K562 (cell line): ENCODE measurements at regions not wholly inside any gene's neighbourhood (a gene's known extent, or its start where the extent isn't known, plus 50 kb on each side); places are given as distances from the start of the nearest gene placed in this dataset.

Source experiments
- ATAC-seq: fragments of 200-7000 bp; cut with Tn5 transposase; 3 replicates; pipeline ENCODE4 v1.9.1; 2020; ENCODE audit warnings: moderate library complexity
- BruUV-seq: library from RNA; stranded (reverse); fragments of 400-500 nt; replicated peaks from 2 replicates; lab custom pipeline; 2021; lab: Mats Ljungman, UMichigan
- CTCF ChIA-PET: fragments of 300-600 bp; formaldehyde crosslinking; extraction: SDS; loops from one replicate; lab custom pipeline; 2021; ENCODE audit warnings: low intra/inter-chr PET ratio; lab: Yijun Ruan, JAX
- POLR2A ChIA-PET: fragments of 300-600, 350-650 bp; sonication (Branson Sonifier 250); formaldehyde crosslinking; extraction: SDS; loops from one replicate; lab custom pipeline; 2021; ENCODE audit warnings: antibody characterized with exemption, inconsistent platforms; lab: Yijun Ruan, JAX
- DNase-seq, 4 experiments: peaks; one replicate each; pipeline versions ENCODE4 v3.0.0 to v3.0.0-alpha.2; 2011 to 2018; ENCODE audit warnings: low spot score in 3 of 4, mixed read lengths in 3 of 4; ENCODE audit errors: extremely low read depth in 1 of 4
- FAIRE-seq: peaks from 2 replicates; lab custom pipeline; 2011; peaks lifted over from hg19 to GRCh38; lab: Jason Lieb, UNC
- H2AFZ ChIP-seq: 2 replicates; pipeline ENCODE4 v1.6.0; 2011; ENCODE audit warnings: low read depth, low read length, control low read depth, inconsistent platforms
- H3K27ac ChIP-seq: fragments of 200-600 bp; 3 replicates; pipeline ENCODE4 v1.8.0; 2011; ENCODE audit warnings: low read depth, mild to moderate bottlenecking, control low read depth, inconsistent platforms, low read length, moderate library complexity, mixed read lengths; ENCODE audit errors: extremely low read depth
- H3K27me3 ChIP-seq, 2 experiments: fragments of 300-600 bp in 1 of 2; 2 replicates in 1 of 2; 3 replicates in 1 of 2; pipeline versions ENCODE4 v1.6.0 to v1.8.0; 2011; ENCODE audit warnings: inconsistent platforms in 2 of 2, low read length in 2 of 2, mild to moderate bottlenecking in 1 of 2, mixed read lengths in 1 of 2, moderate library complexity in 1 of 2; ENCODE audit not compliant: control insufficient read depth in 2 of 2, insufficient read depth in 2 of 2
- H3K36me3 ChIP-seq: fragments of 300-600 bp; 3 replicates; pipeline ENCODE4 v1.8.0; 2011; ENCODE audit warnings: mild to moderate bottlenecking, low read length, inconsistent platforms; ENCODE audit not compliant: control insufficient read depth, insufficient read depth
- H3K4me1 ChIP-seq, 2 experiments: fragments of 200-600 bp in 1 of 2; replicated peaks in 1 of 2; 2 replicates in 1 of 2; 3 replicates in 1 of 2; pipeline versions ENCODE4 v1.5.1 to v1.8.0; 2011; ENCODE audit warnings: inconsistent platforms in 2 of 2, low read length in 2 of 2, mild to moderate bottlenecking in 1 of 2, mixed read lengths in 1 of 2, moderate library complexity in 1 of 2; ENCODE audit not compliant: control insufficient read depth in 2 of 2, insufficient read depth in 2 of 2
- H3K4me2 ChIP-seq: 2 replicates; pipeline ENCODE4 v1.6.1; 2011; ENCODE audit warnings: low read length, control low read depth, inconsistent platforms, mixed read lengths; ENCODE audit not compliant: insufficient read depth
- H3K4me3 ChIP-seq: fragments of 200-600 bp; sonication (generic), shearing (Covaris generic); 2 replicates; pipeline ENCODE4 v1.5.1; 2016; ENCODE audit warnings: control low read depth, inconsistent platforms
- H3K79me2 ChIP-seq: fragments of 200-600 bp; 3 replicates; pipeline ENCODE4 v1.8.0; 2011; ENCODE audit warnings: low read length, inconsistent platforms; ENCODE audit not compliant: control insufficient read depth, insufficient read depth
- H3K9ac ChIP-seq, 2 experiments: 2 replicates each; pipeline versions ENCODE4 v1.6.0 to v1.6.1; 2011; ENCODE audit warnings: low read depth in 2 of 2, low read length in 2 of 2, control low read depth in 1 of 2, inconsistent platforms in 1 of 2, mild to moderate bottlenecking in 1 of 2, mixed read lengths in 1 of 2; ENCODE audit not compliant: insufficient read depth in 1 of 2
- H3K9me1 ChIP-seq: one replicate; pipeline ENCODE4 v1.6.0; 2011; ENCODE audit warnings: inconsistent platforms, mild to moderate bottlenecking, low read length, moderate library complexity; ENCODE audit not compliant: control insufficient read depth, insufficient read depth
- H3K9me3 ChIP-seq: replicated peaks from 2 replicates; pipeline ENCODE4 v1.5.1; 2011; ENCODE audit warnings: low read depth, low read length, inconsistent platforms; ENCODE audit not compliant: control insufficient read depth, insufficient read depth
- H4K20me1 ChIP-seq: replicated peaks from 2 replicates; pipeline ENCODE4 v1.6.1; 2011; ENCODE audit warnings: low read length, inconsistent platforms, mixed read lengths; ENCODE audit not compliant: control insufficient read depth, insufficient read depth
- DACH1 ChIP-seq: fragments of 450-650 bp; IDR thresholded peaks from 2 replicates; pipeline ENCODE4 v1.6.1; 2018; ENCODE audit not compliant: partially characterized antibody
- E2F5 ChIP-seq: sonication (generic); formaldehyde crosslinking; IDR thresholded peaks from 2 replicates; pipeline ENCODE4 v1.8.0; 2022; ENCODE audit warnings: mild to moderate bottlenecking, missing genetic modification reagents
- PBX2 ChIP-seq, 2 experiments: IDR thresholded peaks in 1 of 2; conservative IDR thresholded peaks in 1 of 2; 2 replicates each; pipeline ENCODE4 v1.6.1; 2016; ENCODE audit warnings: low read depth in 2 of 2, mild to moderate bottlenecking in 1 of 2, missing compliant biosample characterization in 1 of 2, missing genetic modification characterization in 1 of 2, moderate library complexity in 1 of 2
- POLR2B ChIP-seq: fragments of 450-650 bp; IDR thresholded peaks from 2 replicates; pipeline ENCODE4 v1.6.1; 2018; ENCODE audit warnings: low read depth; ENCODE audit not compliant: partially characterized antibody
- ZNF217 ChIP-seq: sonication (generic); formaldehyde crosslinking; IDR thresholded peaks from 2 replicates; pipeline ENCODE4 v1.8.0; 2022; ENCODE audit warnings: mild to moderate bottlenecking, missing genetic modification reagents
- ZNF384 ChIP-seq: IDR thresholded peaks from 2 replicates; pipeline ENCODE4 v1.6.1; 2012; ENCODE audit warnings: low read depth, low read length, improper control_type of control experiment
- ZNF668 ChIP-seq: fragments of 250-450 bp; sonication (Bioruptor Pico); IDR thresholded peaks from 2 replicates; pipeline ENCODE4 v1.8.0; 2022; ENCODE audit warnings: mild to moderate bottlenecking, inconsistent platforms
- ZNF699 ChIP-seq: fragments of 250-450 bp; sonication (Bioruptor Pico); IDR thresholded peaks from 2 replicates; pipeline ENCODE4 v1.8.0; 2021; ENCODE audit warnings: mild to moderate bottlenecking, moderate library complexity; ENCODE audit not compliant: insufficient replicate concordance
- ZNF780A ChIP-seq: fragments of 250-450 bp; sonication (Bioruptor Pico); IDR thresholded peaks from 2 replicates; pipeline ENCODE4 v1.5.0; 2021; ENCODE audit warnings: mild to moderate bottlenecking
- ZNF79 ChIP-seq: fragments of 250-450 bp; sonication (Bioruptor Pico); IDR thresholded peaks from 2 replicates; pipeline ENCODE4 v1.4.0; 2020; ENCODE audit warnings: low read depth, mild to moderate bottlenecking, moderate library complexity
- WGBS: fragments of 100-300 bp; shearing (Covaris generic); methylation state at CpG from one replicate; pipeline ENCODE4 v1.1.6; 2016; ENCODE audit warnings: low coverage, mixed read lengths; ENCODE audit not compliant: insufficient coverage; ENCODE audit errors: missing lambda C conversion rate; 5-methylcytosine and 5-hydroxymethylcytosine counted together
- in situ Hi-C: fragments of 300-500 bp; cut with MboI; formaldehyde crosslinking; loops from 4 replicates; pipeline ENCODE4 v1.15.0; 2018; ENCODE audit warnings: inconsistent platforms, mixed read lengths
- intact Hi-C: fragments of 100-400 bp; cut with micrococcal nuclease; formaldehyde crosslinking; loops from 2 replicates; pipeline ENCODE4 v1.14.2; 2022
- TF ChIP-seq, protein P1 (sequence below), 2 experiments: IDR thresholded peaks; 2 replicates each; pipeline ENCODE4 v1.6.1; 2011; ENCODE audit warnings: borderline replicate concordance in 1 of 2, control low read depth in 1 of 2, low read depth in 1 of 2, low read length in 1 of 2, mild to moderate bottlenecking in 1 of 2, mixed read lengths in 1 of 2, moderate library complexity in 1 of 2; ENCODE audit not compliant: insufficient read depth in 1 of 2, insufficient read length in 1 of 2, poor library complexity in 1 of 2, severe bottlenecking in 1 of 2; ENCODE audit errors: extremely low read depth in 1 of 2

DNA sequence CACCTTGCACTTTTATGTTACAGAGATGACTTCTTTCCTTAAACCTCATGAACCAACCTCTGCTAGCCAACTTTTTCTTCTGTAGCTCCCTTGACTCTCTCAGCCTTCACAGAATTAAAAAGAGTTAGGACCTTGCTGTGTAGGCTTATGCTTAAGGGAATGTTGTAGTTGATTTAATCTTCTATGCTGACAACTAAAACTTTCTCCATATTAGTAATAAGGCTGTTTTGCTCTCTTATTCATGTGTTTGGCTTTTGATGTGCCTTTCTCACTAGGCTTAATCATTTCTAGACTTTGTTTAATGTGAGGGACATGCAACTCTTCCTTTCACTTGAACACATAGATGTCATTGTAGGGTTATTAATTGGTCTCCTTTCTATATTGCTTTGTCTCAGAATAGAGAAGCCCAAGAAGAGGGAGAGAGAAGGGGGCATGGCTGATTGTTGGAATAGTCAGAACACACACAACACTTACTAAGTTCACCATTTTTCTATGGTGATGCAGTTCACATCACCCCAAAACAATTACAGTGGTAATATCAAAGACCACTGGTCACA, 509.5 kb downstream of the UQCRFS1 start:
- TF ChIP-seq ZNF79 (no peak), E2F5 (CRISPR knock-in tag) (no peak), ZNF217 (no peak), DACH1 (no peak)
- Histone ChIP-seq H3K9me3 (no peaks in the 10 kb centered on the region), H3K36me3 (no peaks in the 10 kb centered on the region), H3K27ac (no peak overlapping the region), H4K20me1 (no peaks in the 10 kb centered on the region), H3K9me1 (no peaks in the 10 kb centered on the region), H3K4me1 (no peaks in the 10 kb centered on the region), H3K79me2 (no peaks in the 10 kb centered on the region), H3K9ac (no peak overlapping the region), H3K27me3 (no peaks in the 10 kb centered on the region), H3K4me3 (no peak overlapping the region), H3K4me2 (no peak overlapping the region), H2AFZ (no peak overlapping the region)
- in situ Hi-C loops, result loop anchor here (25.0 kb wide), 1 partner anchor 466 kb away; no protein-coding TSS in a partner anchor
- intact Hi-C loops, result no loop called here
- ChIA-PET POLR2A (no interaction called here), CTCF (no interaction called here)
- no peak for DNase-seq
- ATAC-seq, result no peak
- FAIRE-seq, result no peak
- no TSS peak for BruUV-seq

GRCh38 chr19:28701491-28701890, 511.5 kb downstream of the UQCRFS1 start:
- Histone ChIP-seq H3K9ac (no peak overlapping the region), H3K9me1 (no peaks in the 10 kb centered on the region), H3K9me3 (no peaks in the 10 kb centered on the region), H3K4me1 (no peaks in the 10 kb centered on the region), H3K27me3 (no peaks in the 10 kb centered on the region), H3K27ac (no peak overlapping the region), H2AFZ (no peak overlapping the region), H4K20me1 (no peaks in the 10 kb centered on the region), H3K79me2 (no peaks in the 10 kb centered on the region), H3K36me3 (no peaks in the 10 kb centered on the region), H3K4me3 (no peak overlapping the region), H3K4me2 (no peak overlapping the region)
- ATAC-seq, result no peak
- FAIRE-seq, result no peak
- in situ Hi-C loops (loop anchor here (25.0 kb wide), 1 partner anchor 464 kb away; no protein-coding TSS in a partner anchor), intact Hi-C loops (no loop called here)
- no peak for DNase-seq
- ChIA-PET CTCF (no interaction called here), POLR2A (no interaction called here)
- no TSS peak for BruUV-seq
- 50% methylated on average over 1 of the region's 1 CpG for WGBS
- TF ChIP-seq ZNF384, result no peak
- no peak for TF ChIP-seq ZNF699 (CRISPR knock-in tag)
- TF ChIP-seq, protein P1, sequence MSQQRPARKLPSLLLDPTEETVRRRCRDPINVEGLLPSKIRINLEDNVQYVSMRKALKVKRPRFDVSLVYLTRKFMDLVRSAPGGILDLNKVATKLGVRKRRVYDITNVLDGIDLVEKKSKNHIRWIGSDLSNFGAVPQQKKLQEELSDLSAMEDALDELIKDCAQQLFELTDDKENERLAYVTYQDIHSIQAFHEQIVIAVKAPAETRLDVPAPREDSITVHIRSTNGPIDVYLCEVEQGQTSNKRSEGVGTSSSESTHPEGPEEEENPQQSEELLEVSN (IDR thresholded peaks at IDR 0.05; ENCODE audit: borderline replicate concordance in 1 of 2, extremely low read depth in 1 of 2, insufficient read depth in 1 of 2, insufficient read length in 1 of 2, low read depth in 1 of 2, low read length in 1 of 2, poor library complexity in 1 of 2, severe bottlenecking in 1 of 2), result no peak
- no peak for TF ChIP-seq PBX2 (CRISPR knock-in tag; IDR thresholded peaks at IDR 0.05; ENCODE audit: low read depth)
- TF ChIP-seq PBX2 (tag; conservative IDR thresholded peaks at IDR 0.05; ENCODE audit: low read depth), result no peak
- no peak for TF ChIP-seq ZNF780A (CRISPR knock-in tag)
- TF ChIP-seq POLR2B, result no peak
- no peak for TF ChIP-seq ZNF668 (CRISPR knock-in tag)
